ENCODE measurements at regions not wholly inside any gene's neighbourhood (a gene's known extent, or its start where the extent isn't known, plus 50 kb on each side); places are given as distances from the start of the nearest gene placed in this dataset.

DNA sequence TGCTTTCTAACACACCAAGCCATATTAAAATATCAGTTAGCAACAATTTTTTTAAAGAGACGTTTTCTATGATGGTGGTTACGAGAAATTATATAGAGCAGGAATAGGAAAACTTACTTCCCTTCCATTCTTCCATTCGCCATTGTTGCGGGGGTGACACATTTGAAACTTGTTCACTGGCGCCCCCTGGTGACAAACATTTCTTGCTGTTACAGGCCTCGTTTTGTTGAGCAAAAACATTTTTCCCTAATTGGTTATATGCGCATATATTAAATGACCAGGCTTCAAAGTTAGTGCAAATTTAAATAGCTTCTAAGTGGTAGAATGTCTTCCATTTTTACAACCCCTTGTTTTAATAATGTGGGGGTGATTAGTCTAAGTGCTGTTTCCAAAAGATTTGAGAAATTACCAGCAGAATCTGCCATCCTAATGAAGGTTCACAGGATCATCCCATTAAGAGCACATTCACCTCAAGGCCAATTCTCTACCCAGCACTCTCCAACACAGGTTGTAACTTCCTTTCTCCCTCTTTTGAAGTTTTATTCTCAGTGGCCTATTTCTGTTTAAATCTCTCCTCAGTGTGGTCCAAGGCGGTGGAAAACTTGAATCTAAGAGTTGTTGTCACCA, 1124.7 kb downstream of the FLRT2 start:
- DNase-seq = peak; percentile 71

DNA sequence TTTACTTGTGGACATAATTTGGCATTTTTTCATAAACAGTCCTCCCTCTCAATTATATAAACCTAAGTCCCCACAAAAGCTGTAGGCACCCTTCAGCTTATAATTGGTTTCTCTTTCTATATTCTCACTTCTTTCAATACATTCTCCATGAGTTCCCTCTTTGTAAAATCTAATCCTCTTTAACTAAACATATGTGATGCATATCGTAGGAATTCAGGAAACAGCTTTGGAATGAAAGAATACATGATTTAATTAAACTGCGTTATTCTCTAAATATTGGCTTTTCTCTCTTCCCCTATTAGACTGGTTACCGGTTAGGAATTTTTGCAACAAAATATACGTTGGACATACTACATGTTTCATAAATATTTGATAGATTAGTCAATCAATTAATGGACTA, 1122.6 kb downstream of the FLRT2 start:
- DNase-seq = no peak

DNA sequence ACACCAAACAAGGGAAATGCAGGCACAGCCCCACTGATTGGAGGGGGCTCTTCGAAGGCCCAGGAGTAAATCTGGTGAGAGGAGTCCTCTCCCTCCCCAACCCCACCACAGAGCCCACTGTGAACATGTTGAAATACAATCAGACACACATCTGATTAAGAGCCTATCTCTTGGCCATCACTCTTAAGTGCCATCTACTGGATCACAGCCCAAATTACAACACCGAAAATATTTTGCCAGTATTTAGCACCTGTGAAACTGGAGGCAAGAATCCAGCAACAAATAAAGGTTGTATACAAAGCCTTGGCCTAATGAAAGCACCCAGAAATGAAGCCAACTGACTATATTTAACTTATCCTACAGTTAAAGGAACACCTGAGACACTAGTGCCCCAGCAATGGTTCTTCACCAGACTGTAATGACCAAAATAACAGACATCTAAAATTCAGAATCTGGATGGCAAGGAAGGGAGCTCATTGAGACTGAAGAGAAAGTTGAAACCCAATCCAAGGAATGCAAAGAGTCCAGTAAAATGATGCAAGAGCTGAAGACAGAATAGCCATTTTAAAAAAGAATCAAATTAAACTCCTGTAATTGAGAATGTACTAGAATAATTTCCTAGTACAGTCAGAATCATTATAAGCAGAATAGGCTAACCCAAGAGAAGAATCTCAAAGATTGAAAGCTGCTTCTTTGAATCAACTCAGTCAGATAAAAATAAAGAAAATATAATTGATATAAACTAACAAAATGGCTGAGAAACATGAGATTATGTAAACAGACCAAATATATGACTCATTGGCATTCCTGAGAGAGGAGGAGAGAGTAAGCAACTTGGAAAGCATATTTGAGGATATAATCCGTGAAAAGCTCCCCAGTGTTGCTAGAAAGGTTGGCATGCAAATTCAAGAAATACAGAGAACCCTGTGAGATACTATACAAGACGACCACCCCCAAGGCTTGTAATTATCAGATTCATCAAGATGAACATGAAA, 1117.0 kb downstream of the FLRT2 start:
- peak; percentile 20 for DNase-seq

DNA sequence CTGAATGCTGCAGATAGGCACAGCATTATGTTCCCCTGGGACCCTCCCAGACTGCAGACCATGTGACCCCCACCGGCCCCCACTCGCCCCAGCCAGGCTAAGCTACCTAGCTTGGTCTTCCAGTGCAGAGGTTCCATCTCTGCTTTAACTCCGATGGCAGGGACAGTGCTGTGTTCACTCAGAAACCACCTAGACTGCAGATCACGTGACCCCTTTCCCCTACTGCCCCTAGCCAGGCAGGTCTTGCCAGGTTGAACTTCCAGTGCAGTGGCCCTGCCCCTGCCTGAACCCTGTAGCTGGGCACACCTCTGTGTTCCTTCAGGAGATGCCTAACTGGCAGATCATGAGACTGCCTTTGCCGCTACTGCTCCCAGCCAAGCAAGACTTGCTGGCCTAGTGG, 1116.2 kb downstream of the FLRT2 start:
- DNase-seq = no peak

DNA sequence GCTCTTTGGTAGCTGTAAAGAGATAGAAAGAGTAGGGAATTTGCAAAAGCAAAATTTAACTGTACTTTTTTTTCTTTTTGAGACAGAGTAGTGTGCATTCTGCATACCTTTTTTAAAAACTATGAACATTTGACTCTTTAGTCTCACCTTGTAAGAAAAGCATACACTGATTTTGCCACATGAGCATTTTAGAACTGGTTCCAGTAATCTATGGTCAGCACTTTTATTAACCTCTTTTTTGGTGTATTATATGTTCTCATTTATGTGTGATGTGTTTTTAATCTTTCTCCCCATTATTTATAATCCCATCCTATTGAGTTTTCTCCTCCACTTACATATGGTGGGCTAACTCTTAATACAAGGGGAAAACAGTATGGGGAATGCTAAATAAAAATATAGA, 1111.4 kb downstream of the FLRT2 start:
- no peak for DNase-seq

DNA sequence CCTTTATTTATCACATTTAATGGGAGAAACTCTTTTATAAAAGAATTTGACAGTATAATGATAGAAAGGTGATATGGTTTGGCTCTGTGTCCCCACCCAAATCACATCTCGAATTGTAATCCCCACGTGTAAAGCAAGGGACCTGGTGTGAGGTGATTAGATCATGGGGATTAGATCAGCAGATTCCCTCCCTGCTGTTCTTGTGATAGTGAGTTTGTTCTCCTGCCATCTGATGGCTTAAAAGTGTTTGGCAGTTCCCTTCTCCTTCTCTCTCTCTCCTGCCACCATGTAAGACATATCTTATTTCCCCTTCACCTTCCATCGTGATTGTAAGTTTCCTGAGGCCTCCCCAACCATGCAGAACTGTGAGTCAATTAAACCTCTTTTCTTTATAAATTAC, 1110.3 kb downstream of the FLRT2 start:
- peak; percentile 29 for DNase-seq

DNA sequence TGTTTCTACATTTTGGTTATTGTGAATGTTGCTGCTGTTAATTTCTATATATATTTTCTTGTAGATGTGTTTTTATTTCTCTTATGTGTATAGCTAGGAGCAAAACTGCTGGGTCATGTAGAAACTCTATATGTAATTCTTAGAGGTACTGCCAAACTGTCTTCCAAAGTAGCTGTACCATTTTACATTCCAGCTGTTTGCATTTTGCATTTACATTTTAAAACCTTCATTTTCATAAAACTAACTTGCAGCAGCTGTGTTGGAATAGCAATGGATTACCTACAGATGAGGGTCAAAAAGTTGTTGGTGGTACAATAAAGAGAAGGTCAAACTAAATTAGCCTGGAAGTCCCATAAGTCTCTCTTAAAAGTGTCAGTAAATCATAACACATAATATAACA, 1109.7 kb downstream of the FLRT2 start:
- DNase-seq = no peak

DNA sequence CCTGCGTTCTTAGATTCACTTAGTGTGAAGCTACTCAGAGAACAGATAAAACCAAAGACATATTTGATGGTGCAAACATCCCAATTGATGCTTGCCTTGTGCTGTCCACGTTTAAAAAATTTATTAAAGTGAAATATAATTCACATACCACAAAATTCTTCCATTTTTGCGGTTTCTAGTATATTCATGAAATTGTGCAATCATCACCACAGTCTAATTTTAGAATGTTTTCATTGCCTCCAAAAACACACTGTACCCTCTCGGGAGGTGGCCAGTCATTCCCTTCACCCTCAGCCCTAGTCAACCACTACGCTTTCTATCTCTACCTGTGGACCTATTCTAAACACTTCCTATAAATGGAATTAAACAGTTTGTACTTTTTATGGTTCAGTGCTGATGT, 1109.2 kb downstream of the FLRT2 start:
- no peak for DNase-seq

DNA sequence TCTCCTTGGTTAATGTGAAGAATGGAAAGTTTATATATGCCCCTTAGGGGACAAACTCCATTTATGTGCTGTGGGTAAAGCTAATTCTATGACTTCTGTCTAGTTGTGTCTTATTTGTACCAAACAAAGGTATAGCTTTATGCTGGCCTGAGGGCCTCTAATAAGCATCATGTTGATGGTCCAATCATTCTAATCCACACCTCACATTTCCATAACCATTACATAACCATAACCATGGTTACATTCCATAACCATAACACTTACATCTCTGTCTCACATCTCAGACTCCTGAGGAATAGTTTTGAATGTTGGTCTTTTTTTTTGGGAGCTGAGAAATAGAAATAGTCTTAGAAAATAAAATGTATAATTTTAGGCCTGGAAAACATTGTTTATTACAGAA, 1097.1 kb downstream of the FLRT2 start:
- no peak for DNase-seq

DNA sequence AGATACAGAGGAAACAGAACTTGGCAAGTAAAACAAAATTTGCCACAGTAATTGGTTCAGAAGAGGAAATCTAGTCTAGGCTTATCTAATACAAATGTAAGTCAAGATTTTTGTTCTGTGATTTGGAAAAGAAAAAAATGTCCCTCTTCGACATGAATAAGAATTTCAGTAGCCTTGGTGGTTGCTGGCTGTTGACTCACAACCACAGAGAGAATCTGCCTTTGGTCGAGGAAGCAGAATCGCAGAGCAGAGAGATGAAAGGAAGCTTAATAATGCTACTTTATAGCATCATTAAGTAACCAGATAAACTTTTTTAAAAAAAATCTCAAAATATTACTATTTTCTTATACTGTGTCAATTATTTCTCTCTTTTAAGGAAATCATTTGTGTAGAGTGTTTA, 1096.6 kb downstream of the FLRT2 start:
- no peak for DNase-seq

DNA sequence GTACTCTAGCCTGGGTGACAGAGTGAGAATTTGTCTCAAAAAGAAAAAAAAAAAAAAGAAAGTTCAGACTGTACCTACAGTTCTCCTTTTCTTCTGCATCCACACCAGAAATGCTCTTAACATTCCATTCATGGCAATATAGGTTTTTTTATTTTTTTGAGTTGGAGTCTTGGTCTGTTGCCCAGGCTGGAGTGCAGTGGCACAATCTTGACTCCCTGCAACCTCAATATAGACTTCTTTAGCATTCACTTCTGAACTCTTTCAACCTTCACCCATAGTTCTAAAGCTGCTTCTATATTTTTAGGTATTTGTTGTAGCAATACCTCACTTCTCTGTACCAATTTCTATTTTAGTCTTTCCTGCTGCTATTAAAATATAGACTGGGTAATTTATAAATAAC, 1095.7 kb downstream of the FLRT2 start:
- no peak for DNase-seq

DNA sequence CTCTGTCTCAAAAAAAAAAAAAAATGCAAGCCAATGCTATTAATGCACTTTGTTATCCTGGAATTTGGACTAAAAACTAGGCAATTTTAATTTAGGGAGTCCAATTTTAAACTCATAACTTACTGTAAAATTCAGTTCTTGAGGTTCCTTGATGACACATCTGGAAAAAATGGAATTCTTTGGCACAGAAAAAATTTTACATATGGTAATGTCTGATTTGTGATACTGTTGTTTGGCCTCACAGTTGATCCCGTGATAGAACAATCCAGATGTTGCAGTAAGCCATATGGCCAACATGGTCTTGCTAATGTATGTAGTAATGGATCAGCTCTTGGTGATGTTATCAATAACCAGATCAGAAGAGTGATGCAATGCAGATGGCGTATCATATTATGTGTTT, 1089.8 kb downstream of the FLRT2 start:
- no peak for DNase-seq

DNA sequence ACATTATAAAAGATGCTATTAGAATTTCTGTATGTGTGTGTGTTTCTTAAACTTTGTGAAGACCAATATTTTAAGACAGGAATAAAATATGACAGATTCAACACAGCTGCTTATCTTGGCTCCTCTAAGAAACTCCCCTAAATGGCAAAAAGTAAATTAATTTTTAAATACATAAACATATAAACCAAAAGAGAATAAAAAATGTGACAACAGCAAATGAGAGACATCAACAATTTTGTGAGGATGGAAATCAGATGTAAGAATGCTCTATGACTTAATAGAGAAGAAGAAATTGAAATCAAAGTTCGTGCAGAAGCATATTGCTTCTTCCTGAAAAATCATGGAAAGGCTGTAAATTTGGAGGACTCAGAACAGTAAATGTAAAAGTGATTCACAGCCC, 1083.8 kb downstream of the FLRT2 start:
- DNase-seq = no peak

DNA sequence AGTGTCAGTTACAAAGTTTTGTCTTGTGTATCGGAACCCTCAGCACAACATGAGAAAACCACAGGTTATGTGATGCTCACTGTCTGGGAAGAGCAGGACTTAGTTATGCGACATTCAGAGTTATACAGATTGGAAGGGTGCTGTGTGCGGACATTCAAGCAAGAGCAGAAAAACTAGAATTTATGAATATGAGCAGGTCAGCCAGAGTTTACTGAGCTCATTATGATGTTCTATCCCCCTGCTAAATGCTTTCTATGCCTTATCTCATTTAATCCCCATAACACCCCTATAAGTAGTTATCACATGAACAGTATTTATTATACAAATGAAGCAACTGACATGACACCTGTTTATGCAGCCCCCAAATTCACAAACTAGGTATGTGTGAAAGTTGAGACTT, 1083.2 kb downstream of the FLRT2 start:
- DNase-seq = no peak

DNA sequence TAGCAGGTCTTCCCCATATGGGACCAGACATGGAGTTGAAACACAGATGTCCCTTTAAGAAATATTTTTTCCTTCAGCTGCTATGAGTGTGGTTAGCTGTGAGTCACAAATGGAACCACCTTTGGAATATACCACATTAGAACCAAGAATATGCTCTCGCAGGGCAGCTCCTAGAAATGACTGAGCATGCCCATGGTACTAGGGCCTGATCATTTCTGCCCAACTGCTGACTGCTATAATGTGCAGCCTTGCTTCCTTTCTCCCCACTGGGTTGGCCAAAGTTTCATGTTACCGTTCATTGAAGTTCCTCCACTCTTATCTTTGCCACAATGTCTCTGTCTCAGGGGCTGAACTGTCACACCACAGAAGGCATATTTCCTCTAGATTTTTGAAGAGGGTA, 1074.6 kb downstream of the FLRT2 start:
- no peak for DNase-seq

DNA sequence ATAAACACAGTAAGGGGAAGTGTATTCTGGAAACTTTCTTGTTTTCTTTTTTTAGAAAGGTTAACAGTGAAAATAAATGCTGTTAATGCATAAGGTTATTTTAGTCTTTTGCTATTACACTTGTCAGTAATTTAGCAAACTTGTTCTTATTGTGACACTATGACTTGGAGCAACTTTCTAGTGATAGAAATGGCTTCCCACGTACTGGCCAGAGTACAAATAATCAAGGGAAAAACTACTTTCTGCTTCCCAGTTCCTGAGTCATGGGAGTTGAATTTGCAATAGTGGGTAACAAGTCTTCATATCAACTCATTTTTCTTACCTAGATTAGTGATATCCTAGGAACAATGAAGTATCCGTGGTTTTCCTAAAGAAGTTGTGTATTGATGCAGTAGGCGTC, 1072.3 kb downstream of the FLRT2 start:
- DNase-seq = no peak

DNA sequence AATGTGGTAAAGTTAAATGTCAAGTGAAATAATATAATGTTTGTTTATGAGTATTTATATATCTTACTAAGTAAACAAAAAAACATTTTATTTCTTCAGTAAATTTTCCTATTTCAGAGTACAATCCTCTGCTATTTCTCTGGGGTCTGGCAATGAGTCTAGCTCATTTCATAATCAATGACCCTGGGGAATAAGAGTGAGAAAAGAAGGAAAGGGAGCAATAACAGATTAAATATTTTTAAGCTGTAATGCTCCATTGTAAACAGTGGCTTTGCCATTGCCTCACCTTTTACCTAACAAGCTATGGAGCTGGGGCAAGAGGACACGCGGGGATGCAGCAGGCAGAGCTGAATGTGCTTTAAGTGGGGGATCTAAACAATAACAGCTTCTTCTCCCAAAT, 1071.9 kb downstream of the FLRT2 start:
- no peak for DNase-seq

DNA sequence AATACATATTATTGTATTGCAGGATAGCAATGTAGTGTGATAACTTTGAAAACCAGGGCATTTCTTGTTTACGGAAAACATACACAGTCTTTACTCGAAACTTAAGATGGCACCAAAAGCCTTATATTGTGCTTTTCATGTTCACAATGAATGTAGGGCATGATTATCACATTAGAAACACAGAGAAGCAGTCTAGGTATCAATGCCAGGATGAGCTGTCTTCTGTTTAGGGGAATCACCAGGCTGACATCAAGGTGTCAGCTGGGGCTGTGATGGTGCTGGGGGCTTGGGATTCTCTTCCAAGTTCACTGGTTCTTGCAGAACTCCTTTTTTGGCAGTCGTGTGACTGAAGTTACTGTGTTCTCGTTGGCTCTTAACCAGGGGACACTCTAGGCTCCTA, 1067.3 kb downstream of the FLRT2 start:
- DNase-seq = no peak

DNA sequence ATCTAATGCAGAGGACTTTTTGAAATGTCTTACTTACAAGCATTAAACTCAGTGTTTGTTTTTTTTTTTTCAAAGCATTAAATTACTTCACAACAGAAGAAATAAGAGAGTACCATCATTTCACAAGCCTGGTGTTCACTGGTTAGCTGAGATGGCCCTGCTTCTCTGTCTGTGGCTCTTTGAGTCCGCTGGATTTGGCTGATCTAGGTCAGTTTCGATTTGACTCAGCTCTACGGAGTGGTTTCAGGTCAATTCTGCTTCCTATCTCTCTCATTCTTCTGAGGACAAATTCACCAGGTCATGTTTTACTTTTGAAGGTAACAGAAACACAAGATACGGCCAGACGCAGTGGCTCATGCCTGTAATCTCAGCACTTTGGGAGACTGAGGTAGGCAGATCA, 1066.1 kb downstream of the FLRT2 start:
- no peak for DNase-seq

DNA sequence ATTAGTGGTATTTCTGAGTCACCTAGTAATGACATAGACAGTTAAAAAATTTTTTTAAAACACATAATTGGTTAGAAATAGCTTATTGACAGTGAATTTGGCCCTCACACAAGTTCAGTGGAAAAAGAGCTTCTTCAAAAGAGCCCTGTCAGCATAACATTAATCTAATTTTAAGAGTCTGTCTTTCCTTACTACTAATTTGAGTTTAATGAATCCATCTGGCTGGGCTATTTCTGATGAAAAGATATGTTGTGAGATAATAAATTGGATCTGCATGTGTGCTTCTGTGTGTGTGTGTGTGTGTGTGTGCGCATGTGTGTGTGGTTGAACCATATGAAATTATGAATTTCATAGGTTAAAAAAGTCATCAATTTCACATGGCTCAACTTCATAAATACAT, 1045.2 kb downstream of the FLRT2 start:
- DNase-seq = no peak

DNA sequence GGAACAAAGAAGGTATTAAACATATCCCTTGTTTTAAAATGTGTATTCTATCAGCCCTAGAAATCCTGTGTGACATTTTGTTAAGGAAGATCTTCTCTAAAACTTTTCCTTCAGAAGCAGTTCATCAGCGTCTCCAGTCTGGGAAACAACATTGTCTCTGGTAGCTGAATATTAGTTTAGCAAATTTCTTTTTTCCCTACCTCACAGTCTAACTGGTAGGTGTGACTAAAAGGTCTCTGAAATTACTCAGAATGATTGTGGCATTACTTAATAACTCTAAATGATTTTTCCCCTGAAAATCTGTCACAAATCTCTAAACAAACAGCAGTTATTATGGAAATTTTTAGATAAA, 1044.8 kb downstream of the FLRT2 start:
- no peak for DNase-seq

DNA sequence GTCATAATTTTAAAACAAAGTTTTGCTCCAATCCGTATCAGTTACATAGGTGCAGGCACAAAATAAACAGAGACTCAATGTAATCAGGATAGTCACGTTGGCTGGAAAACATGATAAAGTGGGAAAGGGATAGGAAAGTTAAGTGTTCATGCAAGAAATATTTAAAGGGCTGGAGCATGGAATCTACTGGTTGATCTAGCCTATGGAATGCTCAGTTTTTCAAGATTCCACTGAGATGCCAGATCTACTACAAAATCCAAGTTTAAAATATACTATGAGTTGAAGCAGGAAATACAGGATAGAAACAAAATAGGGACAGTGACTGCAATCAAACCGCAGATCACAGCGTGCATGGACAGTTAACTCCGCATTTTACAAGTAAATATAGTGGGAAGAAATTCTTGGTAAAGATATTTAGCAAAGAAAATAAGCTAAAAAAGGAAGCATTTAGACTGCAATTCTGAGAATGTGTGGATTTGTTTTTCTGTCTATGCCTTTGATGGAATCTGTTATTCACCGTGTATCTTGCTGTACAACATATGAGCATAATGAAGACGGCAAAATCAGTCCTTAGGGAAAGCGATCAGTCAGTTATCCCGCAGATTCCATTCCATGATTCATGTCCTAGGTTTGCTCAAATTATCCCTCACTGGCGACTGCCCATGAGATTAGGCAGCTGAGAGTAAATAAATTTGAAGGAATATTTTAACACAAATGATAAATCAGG, 1044.3 kb downstream of the FLRT2 start:
- DNase-seq = no peak

DNA sequence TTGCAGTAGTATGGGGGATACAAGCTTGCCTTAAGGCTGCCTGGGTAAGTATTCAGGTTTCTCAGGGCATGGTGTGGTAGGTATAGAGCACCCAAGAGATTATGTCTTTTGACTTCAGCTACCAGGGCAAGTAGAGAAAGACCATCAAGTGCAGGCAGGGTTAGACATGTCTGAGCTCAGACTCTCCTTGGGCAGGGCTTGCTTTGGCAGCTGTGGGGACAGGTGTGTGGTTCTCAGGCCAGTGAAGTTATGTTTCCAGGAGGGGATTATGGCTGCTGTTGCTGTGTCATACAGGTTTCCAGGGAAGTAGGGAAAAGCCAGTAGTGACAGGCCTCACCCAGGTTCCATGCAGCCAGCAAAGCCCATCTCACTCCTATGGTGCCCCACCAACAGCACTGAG, 1040.4 kb downstream of the FLRT2 start:
- DNase-seq = no peak

DNA sequence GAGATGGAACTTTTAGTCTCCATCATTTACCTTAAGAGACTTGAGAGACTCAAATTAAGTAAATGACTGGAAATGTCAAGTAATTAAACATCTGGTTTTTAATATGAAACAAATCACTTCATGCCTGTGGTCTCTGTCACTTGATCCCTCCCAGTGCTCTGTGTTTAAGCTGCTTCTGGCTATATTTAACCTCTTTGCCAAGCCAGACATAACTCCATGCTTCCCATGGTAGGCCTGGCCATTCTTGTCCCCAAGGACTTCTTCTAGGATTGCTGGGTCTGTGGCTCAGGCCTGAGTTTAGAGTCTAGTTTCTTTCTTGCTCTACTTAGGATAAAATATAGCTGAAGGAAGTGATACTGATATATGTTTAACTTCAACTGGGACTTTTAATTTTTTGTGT, 1013.6 kb downstream of the FLRT2 start:
- no peak for DNase-seq
